NCI-H128 (cell line): ENCODE measurements at regions not wholly inside any gene's neighbourhood (a gene's known extent, or its start where the extent isn't known, plus 50 kb on each side); places are given as distances from the start of the nearest gene placed in this dataset.

ENCODE experiments used
- DNase-seq: peaks from one replicate; lab custom pipeline; 2025; ENCODE audit not compliant: unreplicated experiment; lab: John Stamatoyannopoulos, UW

DNA sequence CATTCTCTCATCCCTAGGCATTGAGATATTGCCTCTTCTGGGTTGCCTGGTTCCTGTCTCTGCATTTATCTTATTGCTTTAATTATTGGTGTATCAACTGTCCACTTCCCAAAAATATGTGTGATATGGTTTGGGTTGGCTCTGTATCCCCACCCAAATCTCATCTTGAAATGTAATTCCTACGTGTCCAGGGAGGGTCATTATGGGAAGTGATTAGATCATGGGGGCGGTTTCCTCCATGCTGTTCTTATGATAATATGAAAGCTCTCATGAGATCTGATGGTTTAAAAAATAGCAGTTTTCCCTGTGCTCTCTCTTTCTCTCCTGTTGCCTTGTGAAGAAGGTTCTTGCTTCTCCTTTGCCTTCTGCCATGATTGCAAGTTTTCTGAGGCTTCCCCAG is 308.3 kb upstream of the HS3ST1 start:
- no peak for DNase-seq

DNA sequence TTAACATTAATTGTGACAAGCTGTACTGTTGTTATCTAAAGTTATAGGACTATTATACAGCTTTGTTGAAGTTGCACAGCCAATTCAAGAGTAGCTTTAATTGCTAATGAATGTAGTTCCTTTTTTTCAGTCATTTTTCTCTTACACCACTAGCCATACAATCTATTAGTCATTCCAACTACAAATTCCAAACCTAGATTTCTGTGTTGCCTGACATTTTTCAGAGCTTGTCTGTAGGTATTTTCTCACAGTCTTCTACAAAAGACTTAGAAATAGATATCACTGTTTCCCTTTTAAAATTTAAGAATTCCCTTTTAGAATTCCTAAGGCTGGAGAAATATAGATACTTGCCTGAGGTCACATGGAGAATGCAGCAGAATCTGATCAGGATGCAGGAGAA is 307.0 kb upstream of the HS3ST1 start:
- DNase-seq, result no peak

DNA sequence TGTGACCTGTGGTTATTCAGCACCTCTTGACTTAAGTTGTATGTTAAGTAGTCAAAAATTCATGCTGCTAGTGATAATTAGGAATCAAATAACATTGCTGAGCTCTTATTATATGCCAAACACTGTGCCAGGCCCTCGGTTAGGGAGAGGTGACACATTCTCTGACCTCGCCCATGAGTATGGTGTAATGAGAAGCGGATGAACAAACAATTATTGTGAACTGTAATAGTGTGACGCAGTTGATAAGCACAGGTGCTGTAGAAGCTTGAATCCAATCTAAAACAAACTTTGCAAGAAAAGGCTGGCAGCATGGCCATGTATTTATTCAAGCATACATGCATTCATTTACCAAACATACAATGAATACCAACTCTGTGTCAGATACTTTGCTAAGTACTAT is 303.5 kb upstream of the HS3ST1 start:
- no peak for DNase-seq

DNA sequence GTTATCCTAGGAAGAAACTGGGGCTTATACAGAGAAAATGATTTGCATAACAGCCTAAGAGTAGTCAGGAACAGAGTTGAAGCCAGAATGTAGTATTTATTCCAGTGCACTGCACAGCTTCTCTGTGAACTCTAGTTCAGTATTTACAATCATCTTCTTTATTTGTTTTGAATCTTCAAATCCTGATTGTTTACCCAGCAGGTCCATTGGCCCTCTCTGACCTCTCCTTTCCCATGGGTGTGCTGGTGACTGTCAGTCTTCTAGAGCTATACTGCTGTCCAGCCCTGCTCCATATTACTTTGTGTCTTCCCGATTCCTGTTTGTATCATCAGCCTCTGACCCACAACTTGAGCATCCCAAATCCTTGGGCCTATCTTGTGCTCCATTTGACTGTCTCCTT is 301.9 kb upstream of the HS3ST1 start:
- no peak for DNase-seq

DNA sequence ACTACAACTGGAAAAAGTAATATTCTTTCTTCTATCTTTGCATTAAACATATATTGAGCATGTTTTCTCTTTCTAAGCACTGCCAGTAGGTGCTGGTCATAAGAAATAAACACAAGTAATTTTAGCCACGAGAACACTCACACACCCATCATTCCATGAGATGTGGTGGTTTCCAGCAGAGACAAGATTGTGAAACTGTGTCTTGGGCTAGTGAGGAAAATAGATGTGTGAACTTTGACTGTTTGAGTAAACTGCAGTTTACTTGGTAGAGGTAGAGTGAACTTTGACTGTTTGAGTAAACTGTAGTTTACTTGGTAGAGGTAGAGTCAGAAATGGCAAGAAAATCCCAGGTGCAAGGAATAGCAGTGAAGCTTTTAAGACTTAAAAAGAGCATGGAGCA is 300.9 kb upstream of the HS3ST1 start:
- no peak for DNase-seq

DNA sequence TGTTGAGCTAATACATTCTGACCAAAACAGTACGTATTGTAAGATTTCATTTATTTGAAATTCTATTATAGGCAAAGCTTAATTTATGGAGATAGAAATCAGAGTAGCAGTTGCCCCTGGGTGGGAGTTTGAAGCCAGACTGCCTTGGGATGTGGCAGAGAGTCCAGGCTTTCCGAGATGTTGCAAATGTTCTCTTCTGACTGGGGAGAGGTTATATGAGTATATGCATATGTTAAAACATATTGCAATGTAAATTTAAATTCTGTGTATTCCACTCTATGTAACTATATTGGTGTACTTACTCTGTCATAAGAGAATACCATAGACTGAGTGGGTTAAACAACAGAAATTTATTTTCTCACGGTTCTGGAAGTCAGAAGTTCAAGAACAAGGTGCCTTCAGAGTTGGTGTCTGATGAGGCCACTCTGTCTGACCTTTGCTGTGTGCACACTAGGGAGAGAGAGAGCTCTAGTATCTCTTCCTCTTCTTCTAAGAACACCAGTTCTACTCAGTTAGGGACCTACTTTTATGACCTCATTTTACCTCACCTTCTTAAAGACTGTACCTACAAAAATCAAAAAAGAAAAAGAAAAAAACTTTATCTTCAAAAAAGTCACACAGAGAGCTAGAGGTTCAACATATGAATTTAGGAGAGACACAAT is 299.3 kb upstream of the HS3ST1 start:
- DNase-seq, result no peak

DNA sequence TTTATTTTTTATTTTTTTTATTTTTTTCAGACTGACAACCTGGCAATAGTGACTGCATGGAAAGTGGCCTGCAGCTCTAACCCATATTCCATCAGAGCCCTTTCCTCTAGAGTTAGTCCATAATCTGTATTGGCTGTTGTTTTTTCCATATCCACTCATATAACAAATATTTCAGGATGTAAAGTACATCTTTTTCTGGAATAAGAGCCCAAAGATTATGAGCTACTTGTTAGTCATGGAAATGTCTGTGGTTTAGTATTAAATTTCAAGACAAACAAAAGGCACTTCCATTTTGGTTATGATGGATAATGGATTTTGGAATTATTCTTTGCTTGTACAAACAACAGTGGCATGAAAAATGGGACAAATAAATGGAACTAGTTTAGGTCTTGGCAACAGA is 296.0 kb upstream of the HS3ST1 start:
- no peak for DNase-seq

DNA sequence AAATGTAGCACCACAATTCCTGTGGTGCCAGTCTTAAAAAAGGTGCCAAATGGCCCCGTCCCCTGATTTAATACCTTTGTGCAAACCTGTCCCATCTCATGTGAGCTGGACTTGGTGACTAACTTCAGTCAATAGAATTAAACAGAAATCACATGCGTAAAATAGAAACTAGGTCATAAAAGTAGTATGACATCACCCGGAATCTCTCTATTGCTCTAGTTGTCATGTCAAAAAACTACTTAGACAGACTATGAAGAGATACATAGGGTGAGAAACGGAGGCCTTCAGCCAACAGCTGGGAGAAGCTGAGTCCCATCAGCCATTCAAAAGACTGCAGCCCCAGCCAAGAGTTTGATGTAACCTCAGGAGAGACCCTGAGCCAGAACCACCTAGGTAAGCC is 293.5 kb upstream of the HS3ST1 start:
- DNase-seq, result no peak

DNA sequence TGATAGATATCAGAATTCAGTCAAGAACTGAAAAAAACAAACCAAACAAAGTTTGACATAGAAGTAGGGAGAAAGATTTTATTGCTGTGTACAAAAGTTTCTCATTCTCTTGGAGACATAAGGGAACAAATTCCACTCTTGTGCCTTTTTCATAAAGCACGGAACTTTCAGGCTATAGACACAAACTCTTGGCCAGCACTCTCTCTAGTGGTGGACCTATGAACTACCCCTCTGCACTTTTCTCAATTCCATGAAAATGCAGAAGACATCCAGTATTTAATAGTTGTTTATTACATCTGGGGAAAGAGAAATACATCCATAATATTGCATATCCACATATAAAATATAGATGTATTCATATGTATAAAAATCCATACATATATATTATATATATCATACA is 291.6 kb upstream of the HS3ST1 start:
- DNase-seq, result no peak

DNA sequence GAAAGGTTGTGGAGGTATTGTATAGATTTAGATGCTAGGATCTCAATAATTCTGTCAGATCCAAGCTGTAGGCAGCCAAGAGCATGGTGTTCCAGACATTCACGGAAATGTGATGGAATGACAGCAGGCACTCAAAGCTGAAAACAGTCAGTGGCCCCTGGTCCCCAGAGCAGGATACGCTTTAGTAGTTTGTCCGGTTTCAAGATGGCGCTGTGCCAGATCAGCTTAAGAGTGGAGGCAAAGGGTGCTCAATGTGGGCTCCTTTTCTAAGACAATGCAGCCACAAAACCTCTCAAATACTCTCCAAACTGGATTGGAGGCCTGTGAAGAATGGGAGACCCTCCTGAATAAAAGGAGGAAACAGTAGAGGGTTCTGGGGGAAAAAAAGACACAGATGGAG is 291.2 kb upstream of the HS3ST1 start:
- no peak for DNase-seq

DNA sequence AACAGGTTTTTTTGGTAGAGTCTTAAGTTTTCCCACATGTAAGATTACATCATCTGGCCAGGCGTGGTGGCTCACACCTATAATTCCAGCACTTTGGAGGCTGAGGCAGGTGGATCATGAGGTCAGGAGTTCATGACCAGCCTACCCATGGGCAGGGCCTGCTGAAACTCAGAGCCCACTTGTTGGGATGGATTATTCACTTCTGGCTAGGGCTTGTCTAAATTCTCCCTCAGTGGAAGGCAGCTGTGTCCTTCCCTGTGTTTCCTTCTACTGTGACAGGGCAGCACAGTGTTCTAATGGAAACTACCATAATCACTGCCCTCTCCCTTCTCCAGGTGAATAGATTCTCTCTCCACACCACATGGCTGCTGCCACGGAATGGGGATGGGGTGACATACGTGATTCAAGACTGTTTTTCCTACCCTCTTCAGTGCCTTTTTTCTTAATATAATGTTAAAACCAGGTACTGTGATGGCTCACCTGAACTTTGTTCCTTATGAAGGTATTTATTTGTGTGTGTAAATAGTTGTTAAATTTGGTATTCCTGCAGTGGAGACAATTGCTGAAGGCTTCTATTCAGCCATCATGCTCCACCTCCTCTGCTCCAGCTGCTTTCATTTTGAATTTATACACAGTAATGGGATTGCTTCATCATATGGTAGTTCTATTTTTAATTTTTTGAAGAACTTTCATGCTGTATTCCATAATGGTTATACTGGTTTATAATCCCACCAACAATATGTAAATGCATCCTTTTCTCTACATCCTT is 287.2 kb upstream of the HS3ST1 start:
- no peak for DNase-seq

DNA sequence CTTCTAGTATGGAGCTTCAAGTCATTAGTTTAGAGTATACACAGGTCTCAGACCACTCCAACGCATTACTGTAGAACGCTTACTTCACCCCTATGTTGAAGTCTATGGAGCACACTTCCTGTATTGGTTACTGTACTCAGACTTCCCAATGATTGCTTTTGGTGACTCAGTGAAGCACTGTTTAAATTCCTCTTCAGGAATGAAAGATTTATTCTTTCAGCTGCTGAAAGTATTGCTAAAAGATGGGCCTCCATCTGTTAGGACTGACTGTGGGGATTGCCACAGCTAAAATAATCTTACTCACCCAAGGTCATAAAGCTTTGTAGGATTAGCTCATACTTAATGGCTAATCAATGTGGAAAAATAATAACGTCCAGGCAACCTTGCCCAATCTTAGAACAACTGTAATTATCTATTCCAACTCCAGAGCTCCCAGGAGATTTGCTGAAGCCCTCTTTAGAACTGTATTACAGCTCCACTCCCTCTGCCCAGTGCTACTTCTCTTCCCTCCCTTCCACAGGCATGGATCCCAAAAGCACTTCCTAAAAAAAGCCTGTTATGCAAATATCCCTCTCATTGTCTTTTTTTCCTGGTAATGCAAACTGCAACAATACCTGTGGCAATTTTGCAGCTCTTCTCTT is 281.9 kb upstream of the HS3ST1 start:
- no peak for DNase-seq

DNA sequence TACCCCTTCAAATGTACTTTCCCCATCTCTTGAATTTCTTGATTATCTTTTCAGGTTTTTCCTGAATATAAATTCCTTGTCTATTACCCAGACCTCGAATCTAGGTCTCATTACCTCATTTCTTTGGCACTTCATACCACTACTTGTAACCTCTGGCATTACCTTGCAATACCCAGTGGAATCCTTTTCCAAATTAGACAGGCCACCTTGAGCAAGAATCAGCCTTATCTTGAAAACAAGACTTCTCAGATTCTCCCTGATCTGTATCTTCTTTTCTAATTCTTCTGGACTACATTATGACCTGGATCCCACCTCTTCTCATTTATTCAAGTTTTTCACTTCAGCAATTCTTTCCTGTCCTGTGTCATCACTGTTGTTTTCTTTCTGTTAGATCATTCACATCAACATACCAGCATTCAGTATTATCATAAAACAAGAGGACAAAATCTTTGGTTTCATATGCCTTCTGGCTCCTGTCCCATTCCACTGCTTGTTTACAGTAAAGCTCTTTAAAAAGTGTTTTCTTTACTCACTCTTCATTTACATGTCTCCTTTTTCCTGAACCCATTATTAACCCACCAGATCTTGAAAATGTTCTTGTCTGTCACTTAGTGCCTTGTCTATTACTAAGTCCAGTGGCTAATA is 275.6 kb upstream of the HS3ST1 start:
- no peak for DNase-seq

DNA sequence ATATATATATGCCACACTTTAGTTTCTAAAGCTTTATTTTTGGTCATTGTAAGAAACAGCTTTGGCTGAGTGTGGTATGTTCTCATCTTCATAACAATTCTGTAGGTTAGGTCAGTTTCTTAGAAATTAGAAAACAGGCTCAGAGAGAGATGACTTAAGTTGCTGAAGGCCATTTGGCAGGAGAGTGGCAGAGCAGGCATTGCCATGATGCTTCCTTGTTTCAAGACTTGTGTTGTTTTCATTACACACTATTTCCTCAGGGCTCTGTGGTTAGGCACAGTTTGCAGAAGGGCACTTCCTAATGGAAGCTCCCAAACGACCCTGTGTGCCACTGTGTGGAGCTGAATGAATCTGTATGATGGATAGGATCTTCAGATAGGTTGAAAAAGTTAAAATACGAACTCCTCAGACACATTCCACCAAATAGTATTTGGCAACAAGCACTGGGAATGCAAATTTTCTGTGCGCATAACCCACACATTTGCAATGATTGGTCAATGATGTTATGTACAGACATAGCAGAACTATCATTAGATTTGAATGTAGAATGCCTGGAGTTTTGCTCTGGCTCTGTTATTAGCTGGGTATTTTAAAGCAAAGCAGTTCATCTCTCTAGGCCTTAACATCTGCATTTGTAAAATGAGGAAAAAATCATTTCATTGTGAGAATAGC is 274.3 kb upstream of the HS3ST1 start:
- DNase-seq, result no peak

DNA sequence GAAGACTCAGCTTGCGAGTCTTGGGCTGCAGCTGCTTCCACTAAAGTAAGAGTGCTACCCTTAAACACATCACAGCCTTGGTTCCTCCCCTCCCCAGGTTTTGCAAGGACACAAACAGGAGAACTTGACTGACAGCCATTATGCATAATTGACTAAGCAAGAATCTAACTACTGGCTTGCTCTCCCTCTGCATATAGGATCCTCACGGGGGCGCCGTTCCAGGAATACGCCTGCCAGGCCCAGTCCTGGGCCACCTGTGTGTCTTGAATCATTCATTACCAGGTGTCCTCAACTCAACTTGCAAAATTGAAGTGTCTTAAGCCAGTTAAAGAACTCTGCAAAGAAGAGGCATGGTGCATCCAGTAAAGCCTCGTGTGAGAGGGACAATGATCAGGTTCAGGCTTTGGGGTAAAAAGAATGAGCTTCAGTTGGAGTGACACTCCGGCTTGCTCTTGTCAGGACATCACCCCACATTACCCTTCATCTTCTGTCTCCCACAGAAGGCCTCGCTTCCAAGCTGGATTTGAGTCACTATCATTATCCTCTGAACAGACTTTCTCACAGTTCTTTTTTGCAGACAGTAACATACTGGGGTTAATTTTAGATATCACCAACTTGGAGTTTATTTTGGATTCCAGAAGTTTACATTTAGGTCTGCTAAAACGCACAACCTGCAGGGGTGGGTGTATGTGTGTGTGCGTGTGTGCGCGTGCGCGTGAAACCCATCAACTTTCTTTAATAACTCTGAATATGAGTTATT is 273.5 kb upstream of the HS3ST1 start:
- no peak for DNase-seq

DNA sequence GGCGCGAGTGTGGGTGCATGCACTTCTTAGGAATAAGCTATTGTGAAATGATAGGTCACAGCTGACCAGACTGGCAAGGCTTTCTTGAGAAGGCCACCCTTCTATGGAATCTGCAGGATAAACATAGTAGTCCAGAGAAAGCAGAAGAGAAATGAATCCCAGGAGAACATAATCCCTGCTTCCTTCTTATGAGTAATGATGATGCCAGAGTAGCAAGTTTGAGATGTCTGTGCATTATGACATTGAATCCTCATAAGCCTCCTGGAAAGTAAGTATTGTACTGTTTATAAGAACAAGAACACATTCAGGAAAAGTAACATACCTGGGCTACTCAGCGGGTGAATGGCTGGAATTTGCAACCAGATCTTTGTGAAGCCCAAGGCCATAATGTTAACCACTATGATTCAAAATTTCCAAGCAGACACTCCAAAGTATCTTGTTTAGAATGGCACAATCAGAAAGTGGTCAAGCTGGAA is 272.1 kb upstream of the HS3ST1 start:
- no peak for DNase-seq

DNA sequence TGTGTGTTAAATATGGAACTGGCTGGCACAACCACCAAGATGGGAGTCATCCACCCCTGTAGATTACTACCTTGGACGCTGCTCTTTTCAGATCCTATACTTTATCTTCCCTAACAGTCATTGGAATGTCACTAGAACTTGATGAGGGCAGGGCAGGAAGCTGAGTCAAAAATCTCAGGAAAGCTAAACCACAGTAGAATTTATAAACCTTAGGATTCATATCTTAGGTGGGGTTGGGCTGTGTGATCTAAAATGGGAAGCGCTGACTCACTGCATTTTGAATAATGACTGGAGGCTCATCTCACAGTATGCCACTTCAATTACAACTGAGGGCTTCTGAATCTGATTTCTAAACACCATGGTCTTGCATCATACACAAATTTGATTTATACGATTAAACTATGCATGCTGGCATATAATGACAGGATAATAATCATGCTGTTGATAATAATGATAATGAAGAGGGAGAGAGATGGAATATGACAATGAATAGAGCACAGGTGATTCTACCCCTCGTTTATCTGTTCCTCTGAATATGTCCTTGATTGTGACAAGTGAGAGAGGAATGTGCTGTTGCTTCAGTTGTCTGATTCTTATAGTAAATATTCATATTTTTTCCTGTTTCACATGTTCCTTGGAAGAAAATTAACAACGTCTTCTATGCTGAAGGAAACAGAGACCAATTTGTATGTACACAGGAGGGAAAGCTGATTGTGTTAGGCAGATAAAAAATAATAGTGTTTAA is 270.3 kb upstream of the HS3ST1 start:
- DNase-seq, result no peak

DNA sequence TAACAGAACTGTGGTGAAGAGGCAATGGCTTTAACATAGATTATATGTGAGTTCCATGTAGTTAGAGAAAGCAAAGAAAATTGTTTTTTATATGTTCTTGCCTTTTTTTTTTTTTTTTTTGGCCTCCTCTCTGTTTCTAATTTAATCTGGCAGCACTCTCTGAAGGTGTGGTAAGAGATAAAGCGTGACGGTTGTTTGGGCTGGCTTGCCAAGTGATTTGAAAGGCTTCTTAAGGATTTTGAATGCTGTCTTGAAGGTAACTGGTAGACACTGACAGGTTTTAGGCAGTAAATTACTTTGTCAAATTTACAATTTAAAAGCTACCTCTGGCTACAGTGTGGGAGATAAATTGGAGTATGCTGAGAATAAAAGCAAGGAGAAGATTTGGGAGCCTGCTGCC is 269.3 kb upstream of the HS3ST1 start:
- no peak for DNase-seq

DNA sequence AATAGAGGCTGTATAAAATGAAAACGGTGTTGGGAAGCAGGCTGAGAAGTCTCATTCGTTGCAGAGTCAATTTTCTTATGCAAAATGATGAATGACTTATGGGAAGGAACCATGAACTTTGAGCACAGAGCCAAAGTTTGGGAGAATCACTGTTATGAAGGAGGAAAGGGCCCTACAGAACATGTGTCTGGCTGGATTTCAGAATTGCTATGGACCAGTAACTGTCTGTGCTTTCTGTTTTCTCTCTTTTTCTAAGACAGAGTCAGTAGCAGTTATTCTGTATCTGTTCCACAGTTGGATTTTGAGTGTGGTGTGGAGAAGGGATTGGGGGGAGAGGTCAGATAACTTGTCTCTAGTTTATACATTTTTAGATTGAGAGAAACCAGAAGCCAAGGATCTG is 265.0 kb upstream of the HS3ST1 start:
- no peak for DNase-seq

DNA sequence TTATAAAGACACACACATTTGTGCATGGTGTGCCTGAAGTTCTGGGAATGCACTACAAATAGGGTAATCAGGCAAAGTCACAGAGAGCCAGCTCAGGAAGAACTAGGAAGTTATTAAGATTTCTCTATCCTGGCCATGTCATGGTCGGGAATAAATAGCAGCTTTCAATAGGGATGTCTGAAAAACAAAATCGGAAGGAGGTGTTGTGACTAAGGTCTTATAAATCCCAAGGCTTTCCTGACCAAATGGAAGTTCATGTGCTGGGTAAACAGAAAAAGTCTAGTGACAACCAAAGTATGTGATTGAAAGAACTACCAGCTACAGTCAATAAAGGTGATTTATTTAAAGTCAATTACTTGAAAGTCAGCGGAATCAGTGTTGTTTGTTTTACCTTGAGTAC is 262.5 kb upstream of the HS3ST1 start:
- no peak for DNase-seq
